ENCODE measurements at regions not wholly inside any gene's neighbourhood (a gene's known extent, or its start where the extent isn't known, plus 50 kb on each side); places are given as distances from the start of the nearest gene placed in this dataset.

DNA sequence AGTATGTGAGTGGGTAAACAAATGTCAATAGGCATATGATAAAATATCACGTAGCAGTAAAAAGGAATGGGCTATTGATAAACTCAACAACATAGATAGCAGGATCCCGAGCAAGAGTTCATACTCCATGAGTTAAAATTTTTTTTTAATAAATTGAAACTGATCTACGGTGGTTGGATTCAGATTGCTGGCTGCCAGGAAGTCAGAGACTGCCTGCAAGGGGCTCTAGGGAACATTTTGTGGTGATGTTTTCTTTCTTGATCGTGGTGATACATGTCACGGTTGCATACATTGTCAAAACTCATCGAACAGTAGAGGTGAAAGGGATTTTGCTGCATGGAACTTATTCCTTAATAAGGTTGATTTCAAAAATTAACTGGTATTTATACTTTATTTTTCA is 62.6 kb upstream of the WNT7B start:
- no TSS peak for BruUV-seq (replicated peaks)
- H3K27me3 Mint-ChIP-seq (ENCODE audit: unreplicated experiment), result no peaks in the 10 kb centered on the region
- no peak overlapping the region for H3K27ac Mint-ChIP-seq (ENCODE audit: unreplicated experiment)
- intact Hi-C loops (cut with micrococcal nuclease; ENCODE audit: unreplicated experiment), result no loop called here
- no peaks in the 10 kb centered on the region for H3K9me3 Mint-ChIP-seq (ENCODE audit: low read depth, unreplicated experiment)
- no peaks in the 10 kb centered on the region for H3K4me1 Mint-ChIP-seq (ENCODE audit: low read depth, unreplicated experiment)
- no peak for DNase-seq
- TF ChIP-seq, protein P1, sequence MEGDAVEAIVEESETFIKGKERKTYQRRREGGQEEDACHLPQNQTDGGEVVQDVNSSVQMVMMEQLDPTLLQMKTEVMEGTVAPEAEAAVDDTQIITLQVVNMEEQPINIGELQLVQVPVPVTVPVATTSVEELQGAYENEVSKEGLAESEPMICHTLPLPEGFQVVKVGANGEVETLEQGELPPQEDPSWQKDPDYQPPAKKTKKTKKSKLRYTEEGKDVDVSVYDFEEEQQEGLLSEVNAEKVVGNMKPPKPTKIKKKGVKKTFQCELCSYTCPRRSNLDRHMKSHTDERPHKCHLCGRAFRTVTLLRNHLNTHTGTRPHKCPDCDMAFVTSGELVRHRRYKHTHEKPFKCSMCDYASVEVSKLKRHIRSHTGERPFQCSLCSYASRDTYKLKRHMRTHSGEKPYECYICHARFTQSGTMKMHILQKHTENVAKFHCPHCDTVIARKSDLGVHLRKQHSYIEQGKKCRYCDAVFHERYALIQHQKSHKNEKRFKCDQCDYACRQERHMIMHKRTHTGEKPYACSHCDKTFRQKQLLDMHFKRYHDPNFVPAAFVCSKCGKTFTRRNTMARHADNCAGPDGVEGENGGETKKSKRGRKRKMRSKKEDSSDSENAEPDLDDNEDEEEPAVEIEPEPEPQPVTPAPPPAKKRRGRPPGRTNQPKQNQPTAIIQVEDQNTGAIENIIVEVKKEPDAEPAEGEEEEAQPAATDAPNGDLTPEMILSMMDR (IDR thresholded peaks at IDR 0.05; ENCODE audit: unreplicated experiment), result no peak
- CTCF ChIA-PET, result no interaction called here
- H3K36me3 Mint-ChIP-seq (ENCODE audit: insufficient read depth, unreplicated experiment), result peaks cover 14% of the 10 kb centered on the region
- no peak overlapping the region for H3K4me3 Mint-ChIP-seq (ENCODE audit: low read depth, unreplicated experiment)

DNA sequence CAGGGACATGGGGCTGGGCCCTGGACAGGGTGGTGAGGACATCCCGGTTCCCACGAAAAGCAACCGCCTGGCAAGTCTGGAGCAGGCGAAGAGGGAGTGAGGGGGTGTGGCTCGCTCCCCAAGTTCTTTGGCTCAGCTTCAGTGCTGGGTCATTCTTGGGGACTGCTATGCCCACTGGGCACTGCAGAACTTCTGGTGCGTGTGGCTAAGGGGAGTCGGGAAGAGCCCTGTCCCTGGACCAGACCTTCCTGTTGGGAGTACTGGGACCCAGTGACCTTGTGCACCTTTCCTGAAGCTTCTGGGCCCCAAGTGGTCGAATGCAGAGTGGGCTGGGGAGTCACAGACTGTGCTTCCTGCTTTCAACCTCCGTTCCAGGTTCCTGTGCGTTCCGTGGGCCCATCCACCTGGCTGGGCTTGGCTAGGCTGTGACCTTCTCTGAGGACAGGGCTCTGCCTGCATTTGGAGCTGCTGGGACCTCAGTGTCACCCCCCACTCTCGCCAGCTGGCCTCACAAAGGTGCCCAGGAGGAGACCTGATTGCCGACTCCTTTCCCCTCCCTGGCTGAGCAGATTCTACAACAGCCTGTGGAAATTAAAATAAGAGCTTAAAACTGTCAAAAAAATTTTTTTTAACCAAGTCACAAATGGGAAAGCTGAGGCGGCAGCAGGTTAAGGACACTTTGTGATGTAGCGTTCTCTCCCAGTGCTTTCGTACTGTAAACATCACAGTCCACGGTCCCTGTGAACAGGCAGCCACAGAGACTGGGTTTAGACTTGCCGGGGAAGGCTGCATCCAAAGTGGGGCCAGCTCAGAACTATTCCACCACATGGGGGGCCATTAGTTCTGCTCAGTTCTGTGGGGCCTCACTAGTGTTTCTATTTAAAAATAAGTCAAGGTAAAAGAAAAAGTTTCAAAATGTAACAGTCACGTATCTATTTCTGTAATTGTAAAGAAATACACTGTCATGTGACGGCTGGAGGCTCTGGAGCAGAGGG is 63.8 kb upstream of the WNT7B start:
- H3K27ac Mint-ChIP-seq (ENCODE audit: unreplicated experiment), result no peak overlapping the region
- intact Hi-C loops (cut with micrococcal nuclease; ENCODE audit: unreplicated experiment), result no loop called here
- no peaks in the 10 kb centered on the region for H3K4me1 Mint-ChIP-seq (ENCODE audit: low read depth, unreplicated experiment)

DNA sequence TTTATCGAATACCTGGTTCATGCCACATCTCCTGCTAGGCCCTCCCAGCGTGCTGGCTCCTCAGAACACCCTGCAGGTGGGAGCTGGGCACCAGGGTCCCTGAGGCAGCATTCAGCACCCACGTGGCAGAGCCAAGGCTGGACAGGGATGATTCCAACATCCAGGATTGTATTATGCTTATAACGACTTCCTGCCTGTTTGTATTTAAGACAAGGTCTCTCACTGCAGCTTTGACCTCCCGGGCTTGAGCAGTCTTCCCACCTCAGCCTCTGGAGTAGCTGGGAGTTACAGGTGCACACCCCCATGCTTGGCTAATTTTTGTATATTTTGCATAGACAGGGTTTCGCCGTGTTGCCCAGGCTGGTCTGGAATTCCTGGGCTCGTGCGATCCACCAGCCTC is 64.7 kb upstream of the WNT7B start:
- peaks cover 6% of the 10 kb centered on the region for H3K36me3 Mint-ChIP-seq (ENCODE audit: insufficient read depth, unreplicated experiment)
- H3K27ac Mint-ChIP-seq (ENCODE audit: unreplicated experiment), result no peak overlapping the region
- H3K9me3 Mint-ChIP-seq (ENCODE audit: low read depth, unreplicated experiment), result no peaks in the 10 kb centered on the region
- BruUV-seq (replicated peaks), result no TSS peak
- TF ChIP-seq, protein P1 (IDR thresholded peaks at IDR 0.05; ENCODE audit: unreplicated experiment), result no peak
- H3K4me1 Mint-ChIP-seq (ENCODE audit: low read depth, unreplicated experiment), result no peaks in the 10 kb centered on the region
- no peaks in the 10 kb centered on the region for H3K27me3 Mint-ChIP-seq (ENCODE audit: unreplicated experiment)
- no peak for DNase-seq
- no peak overlapping the region for H3K4me3 Mint-ChIP-seq (ENCODE audit: low read depth, unreplicated experiment)
- intact Hi-C loops (cut with micrococcal nuclease; ENCODE audit: unreplicated experiment), result no loop called here
- CTCF ChIA-PET, result no interaction called here

More for the DNA sequence above, 63.8 kb upstream of the WNT7B start:
- BruUV-seq (replicated peaks), result no TSS peak
- no peaks in the 10 kb centered on the region for H3K27me3 Mint-ChIP-seq (ENCODE audit: unreplicated experiment)
- H3K36me3 Mint-ChIP-seq (ENCODE audit: insufficient read depth, unreplicated experiment), result peaks cover 14% of the 10 kb centered on the region
- no peak for DNase-seq
- no peak overlapping the region for H3K4me3 Mint-ChIP-seq (ENCODE audit: low read depth, unreplicated experiment)
- no peaks in the 10 kb centered on the region for H3K9me3 Mint-ChIP-seq (ENCODE audit: low read depth, unreplicated experiment)
- CTCF ChIA-PET, result no interaction called here
- TF ChIP-seq, protein P1 (IDR thresholded peaks at IDR 0.05; ENCODE audit: unreplicated experiment), result no peak

DNA sequence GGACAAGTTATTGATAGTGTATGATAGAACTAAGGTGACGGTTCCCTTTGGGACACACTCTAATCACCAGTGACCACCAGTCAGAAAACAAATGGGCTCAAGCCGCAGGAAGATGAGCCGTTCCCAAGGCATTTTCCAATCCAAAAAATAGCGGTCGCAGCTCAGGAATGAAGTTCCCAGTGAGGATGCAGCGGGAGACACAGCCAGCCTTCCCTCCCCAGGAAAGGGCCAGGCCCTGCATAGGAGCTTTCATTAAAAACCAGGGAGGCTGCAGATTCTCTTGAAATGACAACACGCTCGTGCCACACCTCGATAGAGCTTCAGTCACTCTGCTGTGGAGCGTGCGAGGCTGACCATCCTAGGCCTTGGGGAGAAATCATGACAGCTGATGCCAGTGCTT is 65.8 kb upstream of the WNT7B start:
- Mint-ChIP-seq H3K27ac (ENCODE audit: unreplicated experiment) (no peak overlapping the region), H3K36me3 (ENCODE audit: insufficient read depth, unreplicated experiment) (peaks cover 6% of the 10 kb centered on the region), H3K9me3 (ENCODE audit: low read depth, unreplicated experiment) (no peaks in the 10 kb centered on the region), H3K27me3 (ENCODE audit: unreplicated experiment) (no peaks in the 10 kb centered on the region), H3K4me1 (ENCODE audit: low read depth, unreplicated experiment) (no peaks in the 10 kb centered on the region), H3K4me3 (ENCODE audit: low read depth, unreplicated experiment) (no peak overlapping the region)
- BruUV-seq (replicated peaks), result no TSS peak
- CTCF ChIA-PET, result interaction anchor here (0.6 kb wide), 1 partner anchor 109 kb away, joined by 11 read pairs; no protein-coding TSS in a partner anchor
- no peak for DNase-seq
- intact Hi-C loops (cut with micrococcal nuclease; ENCODE audit: unreplicated experiment), result no loop called here
- TF ChIP-seq, protein P1 (IDR thresholded peaks at IDR 0.05; ENCODE audit: unreplicated experiment), result no peak

All from Calu3 (cell line).